ENCODE measurements at regions not wholly inside any gene's neighbourhood (a gene's known extent, or its start where the extent isn't known, plus 50 kb on each side); places are given as distances from the start of the nearest gene placed in this dataset.

GRCh38 chr6:3584606-3585005, 127.8 kb upstream of the SLC22A23 start (continued):
- TF ChIP-seq SMAD1 (IDR thresholded peaks at IDR 0.05; ENCODE audit: low read depth, partially characterized antibody), result no peak
- TF ChIP-seq E2F4 (IDR thresholded peaks at IDR 0.05; ENCODE audit: low read depth, low read length), result no peak

GRCh38 chr6:3581469-3581868, 124.6 kb upstream of the SLC22A23 start:
- intact Hi-C loops (cut with micrococcal nuclease; ENCODE audit: unreplicated experiment), result no loop called here
- H3K9me3 ChIP-seq (replicated peaks; ENCODE audit: control insufficient read depth, insufficient read depth, low read length), result no peaks in the 10 kb centered on the region; the same call in 2 of the 3 replicates
- no peak for ATAC-seq
- no TSS peak for BruUV-seq (replicated peaks)
- no peaks in the 10 kb centered on the region for H3K36me3 ChIP-seq (ENCODE audit: control insufficient read depth in 2 of 2, insufficient read depth in 2 of 2, low read length in 1 of 2)
- DNase-seq (ENCODE audit: low read depth, low spot score), result no peak
- POLR2A ChIA-PET, result no interaction called here
- no peaks in the 10 kb centered on the region for H3K79me2 ChIP-seq (ENCODE audit: control insufficient read depth, insufficient read depth, low read length)
- no peaks in the 10 kb centered on the region for H3K4me1 ChIP-seq (ENCODE audit: control insufficient read depth, insufficient read depth, low read length)
- 32% methylated on average over 3 of the region's 3 CpGs for WGBS (ENCODE audit: insufficient coverage, insufficient replicate concordance, low lambda C conversion rate, missing lambda C conversion rate)
- no peak overlapping the region for H3K27ac ChIP-seq (ENCODE audit: control insufficient read depth, insufficient read depth)
- RAD21 ChIA-PET (ENCODE audit: unreplicated experiment), result no interaction called here
- no peak for FAIRE-seq
- in situ Hi-C loops (cut with MboI), result no loop called here
- H3K27me3 ChIP-seq (replicated peaks in 1 of 2; ENCODE audit: control insufficient read depth in 2 of 2, insufficient read depth in 2 of 2, low read length in 1 of 2), result peaks cover 0 to 3% of the 10 kb centered on the region in 2 experiments; a peak in 1 of 4 replicates
- H2AFZ ChIP-seq (ENCODE audit: control insufficient read depth, low read depth, low read length), result no peak overlapping the region
- CTCF ChIA-PET, result interaction anchor here (0.7 kb wide), 1 partner anchor 13 kb away, joined by 4 read pairs; no protein-coding TSS in a partner anchor
- H3K4me3 ChIP-seq, result no peak overlapping the region
- no peaks in the 10 kb centered on the region for H4K20me1 ChIP-seq (ENCODE audit: control insufficient read depth, insufficient read depth)
- no peak overlapping the region for H3K9ac ChIP-seq (ENCODE audit: control insufficient read depth, insufficient read depth, low read length)
- no peak overlapping the region for H3K4me2 ChIP-seq (ENCODE audit: control insufficient read depth, insufficient read depth)
- SMC1A ChIA-PET (ENCODE audit: uncharacterized antibody, unreplicated experiment), result no interaction called here
- TF ChIP-seq ZBED1 (IDR thresholded peaks at IDR 0.05; ENCODE audit: borderline replicate concordance), result no peak
- TF ChIP-seq, protein P1, sequence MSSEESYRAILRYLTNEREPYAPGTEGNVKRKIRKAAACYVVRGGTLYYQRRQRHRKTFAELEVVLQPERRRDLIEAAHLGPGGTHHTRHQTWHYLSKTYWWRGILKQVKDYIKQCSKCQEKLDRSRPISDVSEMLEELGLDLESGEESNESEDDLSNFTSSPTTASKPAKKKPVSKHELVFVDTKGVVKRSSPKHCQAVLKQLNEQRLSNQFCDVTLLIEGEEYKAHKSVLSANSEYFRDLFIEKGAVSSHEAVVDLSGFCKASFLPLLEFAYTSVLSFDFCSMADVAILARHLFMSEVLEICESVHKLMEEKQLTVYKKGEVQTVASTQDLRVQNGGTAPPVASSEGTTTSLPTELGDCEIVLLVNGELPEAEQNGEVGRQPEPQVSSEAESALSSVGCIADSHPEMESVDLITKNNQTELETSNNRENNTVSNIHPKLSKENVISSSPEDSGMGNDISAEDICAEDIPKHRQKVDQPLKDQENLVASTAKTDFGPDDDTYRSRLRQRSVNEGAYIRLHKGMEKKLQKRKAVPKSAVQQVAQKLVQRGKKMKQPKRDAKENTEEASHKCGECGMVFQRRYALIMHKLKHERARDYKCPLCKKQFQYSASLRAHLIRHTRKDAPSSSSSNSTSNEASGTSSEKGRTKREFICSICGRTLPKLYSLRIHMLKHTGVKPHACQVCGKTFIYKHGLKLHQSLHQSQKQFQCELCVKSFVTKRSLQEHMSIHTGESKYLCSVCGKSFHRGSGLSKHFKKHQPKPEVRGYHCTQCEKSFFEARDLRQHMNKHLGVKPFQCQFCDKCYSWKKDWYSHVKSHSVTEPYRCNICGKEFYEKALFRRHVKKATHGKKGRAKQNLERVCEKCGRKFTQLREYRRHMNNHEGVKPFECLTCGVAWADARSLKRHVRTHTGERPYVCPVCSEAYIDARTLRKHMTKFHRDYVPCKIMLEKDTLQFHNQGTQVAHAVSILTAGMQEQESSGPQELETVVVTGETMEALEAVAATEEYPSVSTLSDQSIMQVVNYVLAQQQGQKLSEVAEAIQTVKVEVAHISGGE (CRISPR knock-in tag; IDR thresholded peaks at IDR 0.05), result no peak
- TF ChIP-seq, protein P2, sequence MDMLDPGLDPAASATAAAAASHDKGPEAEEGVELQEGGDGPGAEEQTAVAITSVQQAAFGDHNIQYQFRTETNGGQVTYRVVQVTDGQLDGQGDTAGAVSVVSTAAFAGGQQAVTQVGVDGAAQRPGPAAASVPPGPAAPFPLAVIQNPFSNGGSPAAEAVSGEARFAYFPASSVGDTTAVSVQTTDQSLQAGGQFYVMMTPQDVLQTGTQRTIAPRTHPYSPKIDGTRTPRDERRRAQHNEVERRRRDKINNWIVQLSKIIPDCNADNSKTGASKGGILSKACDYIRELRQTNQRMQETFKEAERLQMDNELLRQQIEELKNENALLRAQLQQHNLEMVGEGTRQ (IDR thresholded peaks at IDR 0.05; ENCODE audit: borderline replicate concordance, low read depth, low read length), result no peak
- no peak for TF ChIP-seq SMARCA5 (IDR thresholded peaks at IDR 0.05)
- TF ChIP-seq TCF7 (IDR thresholded peaks at IDR 0.05; ENCODE audit: borderline replicate concordance), result no peak
- no peak for TF ChIP-seq YY1 (IDR thresholded peaks at IDR 0.05; ENCODE audit: low read depth, low read length)
- no peak for TF ChIP-seq FOXK2 (IDR thresholded peaks at IDR 0.05)
- TF ChIP-seq ZNF207 (IDR thresholded peaks at IDR 0.05; ENCODE audit: borderline replicate concordance), result no peak
- no peak for TF ChIP-seq SRF (IDR thresholded peaks at IDR 0.05; ENCODE audit: low read depth in 2 of 2, low read length in 2 of 2)
- no peak for TF ChIP-seq ZBTB4 (CRISPR knock-in tag; IDR thresholded peaks at IDR 0.05)

All from GM12878 (cell line).